ENCODE measurements at regions not wholly inside any gene's neighbourhood (a gene's known extent, or its start where the extent isn't known, plus 50 kb on each side); places are given as distances from the start of the nearest gene placed in this dataset.

DNA sequence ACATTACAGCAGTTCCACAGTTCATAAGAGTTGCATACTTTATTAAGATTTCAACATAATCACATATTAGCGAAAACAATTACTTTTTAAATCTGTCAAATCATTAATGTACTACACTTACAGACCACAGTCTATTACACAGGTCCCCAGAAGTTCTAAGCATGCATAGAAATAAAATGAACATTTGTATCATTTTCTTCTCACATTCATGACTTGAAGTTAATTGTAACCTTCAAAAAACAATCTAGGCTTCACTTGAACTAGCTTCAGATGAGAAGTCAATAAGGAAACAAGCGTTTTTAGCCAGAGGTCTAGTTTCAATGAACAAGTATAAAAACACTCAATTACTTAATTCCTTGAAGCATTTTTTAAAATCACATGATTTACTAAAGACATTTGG is 238.3 kb downstream of the HACE1 start:
- no peak for DNase-seq (ENCODE audit: low read depth in 2 of 3, low spot score in 2 of 3)

DNA sequence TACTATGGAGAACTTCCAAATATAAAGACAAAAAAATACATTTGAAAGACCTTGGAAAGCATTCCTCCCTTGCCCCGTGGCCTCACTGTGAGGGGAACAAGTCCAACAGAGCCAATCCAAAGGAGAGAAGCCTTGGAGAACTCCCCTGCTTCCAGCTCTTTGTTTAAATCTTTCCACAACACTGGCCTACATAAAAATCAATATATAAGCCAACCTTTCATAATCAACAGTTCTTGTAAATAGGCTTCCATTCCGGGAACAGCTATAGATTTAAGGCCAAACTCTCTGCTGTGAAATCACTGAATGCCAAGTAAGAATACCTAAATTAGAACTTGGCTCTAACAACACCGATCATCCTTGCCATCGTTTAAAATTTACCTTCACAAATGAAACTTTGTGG is 242.1 kb downstream of the HACE1 start:
- no peak for DNase-seq (ENCODE audit: low read depth in 2 of 3, low spot score in 2 of 3)

DNA sequence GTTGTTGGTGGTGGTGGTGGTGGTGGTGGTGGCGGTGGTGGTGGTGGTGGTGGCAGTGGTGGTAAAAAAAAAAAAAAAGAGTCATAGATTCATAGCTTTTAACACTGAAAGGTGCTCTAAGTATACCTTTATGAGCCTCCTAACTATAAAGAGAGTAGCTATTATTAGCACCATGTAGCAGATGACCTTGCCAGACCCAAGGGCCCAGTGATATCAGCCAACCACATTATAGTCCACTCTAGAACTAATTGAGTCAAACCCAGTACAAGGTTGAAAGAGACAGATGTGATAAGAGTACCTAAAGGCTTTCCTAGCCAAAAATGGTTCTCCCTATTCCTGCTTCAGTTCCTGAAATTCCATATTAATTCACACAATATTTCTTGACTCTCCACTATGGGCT is 245.3 kb downstream of the HACE1 start:
- DNase-seq (ENCODE audit: low read depth in 2 of 3, low spot score in 2 of 3): no peak

DNA sequence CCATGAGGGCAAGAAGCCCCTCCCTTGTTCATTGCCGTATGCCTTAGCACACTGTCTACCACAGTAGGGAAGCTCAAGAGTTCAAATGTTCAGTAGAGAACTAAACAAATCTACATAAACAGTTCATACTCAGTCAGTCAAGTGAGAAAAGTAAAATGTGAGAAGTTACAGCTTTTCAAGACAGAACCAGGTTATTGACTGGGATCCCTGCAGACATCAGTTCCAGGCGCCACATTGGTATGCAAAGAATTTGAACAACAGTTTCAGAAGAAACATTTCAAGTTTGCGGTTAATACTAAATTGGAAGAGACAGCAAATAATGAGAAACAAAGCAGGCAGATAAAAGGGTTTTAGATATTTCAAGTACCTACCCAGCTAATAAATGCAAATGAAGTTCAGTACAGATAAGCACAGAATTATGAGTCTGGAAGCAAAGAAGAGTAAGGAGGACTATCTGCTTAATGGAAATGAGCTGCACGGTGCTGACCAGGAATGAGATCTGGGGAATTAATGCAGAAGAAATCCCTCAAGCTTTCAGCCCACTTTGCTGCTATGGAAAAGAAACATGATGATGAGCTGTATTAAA is 246.2 kb downstream of the HACE1 start:
- no peak for DNase-seq (ENCODE audit: low read depth in 2 of 3, low spot score in 2 of 3)

DNA sequence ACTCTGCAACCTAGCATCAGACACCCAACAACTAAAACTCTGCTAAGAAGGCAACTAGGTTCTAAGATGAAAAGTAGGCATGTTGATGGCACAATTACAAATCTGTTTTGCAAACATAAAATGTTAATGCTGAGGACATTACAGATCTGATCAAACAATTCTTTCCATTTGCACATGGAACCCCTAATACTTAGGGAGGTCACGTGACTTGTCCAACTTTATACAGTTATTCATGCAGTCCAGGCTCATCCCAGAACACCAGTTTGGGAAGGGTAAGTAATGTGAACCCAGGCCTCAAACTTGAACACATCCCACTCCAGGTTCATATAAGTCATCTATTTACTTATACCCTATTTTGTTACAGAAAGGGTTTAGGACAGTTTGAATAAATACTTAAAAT is 247.2 kb downstream of the HACE1 start:
- DNase-seq (ENCODE audit: low read depth in 2 of 3, low spot score in 2 of 3): no peak

DNA sequence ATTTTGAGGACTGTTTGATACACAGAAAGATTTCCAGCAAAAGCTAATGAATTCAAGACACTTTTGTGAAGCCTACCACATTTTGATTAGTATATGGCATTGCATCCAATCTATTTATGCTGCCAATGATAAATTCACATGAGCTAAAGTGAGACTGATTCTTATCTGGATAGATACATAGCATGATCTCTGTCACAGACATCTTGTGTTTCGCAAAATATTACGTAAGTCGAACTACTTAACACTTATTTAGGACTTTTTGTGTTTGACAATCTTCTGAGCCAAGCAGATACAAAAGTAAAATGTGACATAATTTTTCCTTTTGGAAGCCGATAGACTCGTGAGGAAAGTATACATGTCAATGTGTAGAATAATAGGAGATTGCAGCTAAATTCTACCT is 251.6 kb downstream of the HACE1 start:
- no peak for DNase-seq (ENCODE audit: low read depth in 2 of 3, low spot score in 2 of 3)

DNA sequence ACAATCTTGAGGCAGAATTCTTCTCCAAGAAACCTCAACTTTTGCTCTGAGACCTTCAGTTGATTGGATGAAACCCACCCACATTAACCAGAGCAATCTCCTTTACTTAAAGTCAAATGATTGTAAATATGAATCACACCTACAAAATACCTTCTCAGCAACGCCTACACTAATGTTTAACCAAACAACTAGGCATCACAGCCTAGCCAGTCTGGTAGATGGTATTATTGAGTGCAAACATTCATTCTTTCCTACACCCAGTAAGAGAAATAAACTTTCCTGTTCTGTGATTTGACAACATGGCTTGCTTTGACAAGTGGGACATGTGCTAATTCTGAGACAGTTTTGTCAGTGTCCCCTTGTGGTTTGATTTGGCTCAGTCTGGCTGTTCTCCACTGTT is 252.2 kb downstream of the HACE1 start:
- no peak for DNase-seq (ENCODE audit: low read depth in 2 of 3, low spot score in 2 of 3)

DNA sequence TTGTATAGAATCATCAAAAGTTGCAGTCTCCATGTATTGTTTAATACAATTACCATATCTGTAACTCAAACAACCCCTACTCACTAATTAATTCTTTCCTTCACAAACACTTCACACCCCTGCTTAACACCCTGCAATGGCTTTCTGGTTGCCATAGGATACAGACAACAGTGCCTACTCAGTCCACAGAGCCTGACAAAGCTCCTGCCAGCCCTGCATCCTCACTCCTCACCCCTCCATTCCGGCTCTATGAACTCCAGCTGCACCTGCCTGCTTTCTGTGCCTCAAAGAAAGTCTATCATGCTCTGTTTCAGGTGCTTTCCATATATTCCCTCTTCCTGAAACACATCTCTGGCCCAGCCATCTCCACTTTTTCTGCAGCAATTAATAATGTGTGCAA is 253.4 kb downstream of the HACE1 start:
- DNase-seq (ENCODE audit: low read depth in 2 of 3, low spot score in 2 of 3): no peak

DNA sequence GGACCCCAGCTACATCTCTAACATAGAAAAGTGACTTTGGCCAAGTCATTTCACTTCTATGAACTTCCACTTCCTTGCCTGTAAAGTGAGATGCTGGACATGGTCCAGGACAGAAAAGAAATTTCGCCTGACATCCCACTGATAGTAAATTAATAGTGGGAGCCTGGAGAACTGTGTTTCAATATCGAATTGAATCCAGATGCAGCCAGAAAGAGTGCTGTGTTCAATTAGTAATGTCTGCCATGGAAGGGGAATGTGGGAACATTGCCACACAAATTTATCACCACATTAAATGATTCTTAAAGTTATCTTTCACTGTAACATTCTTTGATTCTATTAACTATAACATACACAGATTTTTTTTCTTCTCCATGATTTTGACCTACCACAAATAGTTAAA is 255.0 kb downstream of the HACE1 start:
- no peak for DNase-seq (ENCODE audit: low read depth in 2 of 3, low spot score in 2 of 3)

DNA sequence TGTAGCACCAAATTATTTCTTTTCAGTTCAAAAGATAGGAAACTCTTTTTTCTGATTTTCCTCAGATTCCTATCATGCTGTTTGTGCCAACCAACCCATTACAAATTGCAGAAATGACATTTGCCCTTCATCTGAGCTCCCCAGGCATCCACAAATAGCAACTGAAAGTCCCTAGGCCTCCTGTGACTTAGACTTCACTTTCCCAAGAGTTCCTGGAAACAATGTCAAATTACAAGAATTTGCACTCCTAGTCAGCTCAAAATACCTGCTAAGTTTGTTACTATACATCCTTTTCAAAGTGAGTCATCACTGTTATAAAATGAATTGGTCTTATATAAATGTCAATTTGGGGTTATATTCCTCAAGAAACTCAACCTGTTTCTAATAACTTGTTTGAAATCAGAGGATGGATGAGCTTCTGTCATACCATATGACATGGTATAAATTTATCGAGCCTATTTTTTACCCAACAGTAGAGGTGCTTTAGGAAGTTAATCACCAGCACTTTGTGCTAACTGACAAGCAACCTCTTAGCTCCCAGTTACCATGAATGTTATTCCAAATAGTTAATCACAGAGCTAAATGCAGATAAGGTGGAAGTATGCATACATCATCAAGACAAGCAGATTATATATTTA is 256.5 kb downstream of the HACE1 start:
- no peak for DNase-seq (ENCODE audit: low read depth in 2 of 3, low spot score in 2 of 3)

DNA sequence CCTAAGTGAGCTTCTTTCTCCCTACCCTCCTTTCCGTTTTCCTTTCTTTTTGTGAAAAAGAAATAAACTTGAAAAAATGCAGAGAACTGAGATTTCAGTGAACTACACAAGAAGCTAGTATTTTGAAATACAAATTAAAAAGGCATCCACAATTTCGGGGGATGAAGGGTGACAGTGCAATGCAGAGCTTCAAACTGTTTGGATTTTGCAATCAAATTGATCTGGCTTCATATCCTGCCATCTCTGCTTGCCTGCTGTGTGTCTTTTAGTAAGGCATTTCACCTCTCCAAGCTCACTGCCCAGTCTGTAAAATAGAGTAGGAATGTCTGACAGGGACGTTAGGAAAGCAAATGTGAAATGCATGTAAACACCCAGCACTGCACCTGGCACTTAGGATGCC is 258.0 kb downstream of the HACE1 start:
- DNase-seq (ENCODE audit: low read depth in 2 of 3, low spot score in 2 of 3): no peak

DNA sequence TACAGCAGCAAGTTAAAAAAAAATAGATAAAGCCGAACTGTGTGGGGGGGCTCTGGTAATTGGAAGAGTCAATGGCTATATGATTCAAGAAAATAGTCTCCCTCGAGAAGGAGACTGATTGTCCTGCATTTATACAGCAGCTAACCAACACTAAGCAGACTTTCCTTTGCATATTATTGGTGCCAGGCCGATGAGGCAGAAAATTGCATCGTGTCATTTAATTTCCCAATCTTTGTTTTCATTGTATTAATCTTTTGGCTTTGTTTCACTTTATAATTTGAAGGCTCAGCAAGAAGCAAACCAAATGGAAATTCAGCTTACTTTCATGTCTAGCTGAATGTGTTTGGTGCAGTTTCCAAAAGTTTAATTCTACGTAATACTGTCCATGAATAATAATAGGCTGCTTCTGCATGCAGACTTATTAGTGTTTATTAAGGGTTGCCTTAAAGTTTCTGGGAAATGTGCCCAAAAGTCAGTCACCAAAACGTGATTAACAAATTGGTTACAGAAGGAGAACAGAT is 258.5 kb downstream of the HACE1 start:
- no peak for DNase-seq (ENCODE audit: low read depth in 2 of 3, low spot score in 2 of 3)

DNA sequence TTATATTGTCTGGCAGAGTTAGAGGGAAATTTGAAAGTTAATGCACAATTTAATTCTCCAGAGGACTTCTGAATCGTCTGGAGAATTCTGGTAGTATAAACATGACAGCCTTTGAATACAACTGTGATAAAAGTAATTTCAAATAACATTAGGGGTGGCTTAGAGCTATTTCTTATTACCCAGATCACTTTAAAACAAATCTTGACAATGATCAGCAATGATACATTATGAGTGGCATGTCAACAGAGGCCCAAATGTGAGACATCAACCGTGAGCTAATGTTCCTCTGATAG is 259.1 kb downstream of the HACE1 start:
- DNase-seq (ENCODE audit: low read depth in 2 of 3, low spot score in 2 of 3): no peak

DNA sequence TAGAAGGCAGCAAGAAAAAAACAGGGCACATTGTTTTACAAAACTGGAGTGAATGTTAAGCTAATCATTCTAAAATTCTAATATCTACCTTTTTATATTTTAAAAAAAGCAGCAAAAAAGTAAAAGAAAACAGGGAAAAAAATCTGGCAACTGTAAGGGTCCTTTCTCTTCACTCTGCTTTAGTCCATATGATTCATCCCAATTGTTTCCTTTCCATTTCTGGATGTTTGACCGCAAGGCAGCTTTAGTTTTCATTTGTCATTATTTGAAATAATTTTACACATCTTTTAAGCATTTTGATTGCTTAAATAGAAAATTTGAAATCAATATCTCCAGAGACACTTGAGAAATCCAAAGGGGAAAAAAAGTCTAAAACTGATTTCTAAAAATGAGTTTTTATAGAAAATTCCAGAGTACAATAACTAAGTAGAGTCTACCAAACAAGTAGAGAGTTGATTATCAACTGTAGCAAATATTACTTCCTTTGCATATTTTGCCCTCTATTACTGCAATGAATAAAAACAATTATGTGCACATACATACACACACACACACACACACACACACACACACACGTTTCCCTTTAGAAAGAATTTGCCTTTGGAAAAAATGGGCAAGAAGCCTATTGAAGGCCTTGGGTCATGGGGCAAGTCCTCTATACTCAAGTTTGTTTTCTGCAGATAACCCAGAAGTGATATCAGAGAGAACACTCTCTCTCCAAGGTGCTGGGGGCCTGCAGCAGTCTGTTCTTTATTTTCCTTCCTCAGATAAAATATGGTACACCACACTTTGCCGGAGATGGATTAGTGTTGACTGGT is 259.7 kb downstream of the HACE1 start:
- no peak for DNase-seq (ENCODE audit: low read depth in 2 of 3, low spot score in 2 of 3)

DNA sequence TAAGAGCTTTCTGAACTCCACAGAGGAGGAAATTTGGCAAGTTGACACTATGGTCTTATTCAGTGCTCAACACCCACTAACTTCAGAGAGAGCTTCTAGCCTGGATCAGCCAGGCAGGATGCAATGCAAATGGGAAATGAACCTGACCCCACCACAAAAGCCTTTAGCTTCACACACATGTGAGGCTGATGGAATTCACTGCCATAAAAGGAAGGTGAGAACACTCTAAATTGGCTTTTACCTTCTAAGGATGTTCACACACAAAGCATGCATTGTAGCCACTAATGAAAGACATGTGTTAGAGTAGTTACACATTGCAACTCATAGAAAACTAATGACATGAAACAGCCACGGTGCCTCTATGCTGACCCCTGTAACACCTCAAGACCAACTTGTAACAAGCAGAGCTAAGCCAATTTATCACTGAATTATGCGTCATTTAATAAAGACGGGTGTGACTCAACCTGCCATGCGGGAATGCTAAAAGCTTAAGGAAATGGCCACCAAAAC is 262.1 kb downstream of the HACE1 start:
- no peak for DNase-seq (ENCODE audit: low read depth in 2 of 3, low spot score in 2 of 3)

DNA sequence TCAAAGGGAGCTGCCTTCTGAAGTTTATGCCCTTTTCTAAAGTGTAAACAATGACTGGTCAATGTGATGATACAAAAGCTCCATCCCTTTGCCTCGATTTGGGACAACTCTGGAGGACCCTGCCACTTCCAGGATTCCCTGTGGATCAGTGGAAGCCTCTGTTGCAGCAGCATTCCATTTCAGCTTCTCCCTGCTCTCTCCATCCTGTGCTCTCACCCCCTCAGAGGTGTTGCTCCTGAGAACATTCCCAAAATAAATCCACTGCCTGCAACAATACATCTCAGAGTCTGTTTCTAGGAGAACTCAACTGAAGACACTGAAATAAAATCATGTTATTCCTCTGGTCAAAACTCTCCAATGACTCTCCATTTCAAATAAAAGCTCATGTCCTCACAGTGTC is 263.6 kb downstream of the HACE1 start:
- DNase-seq (ENCODE audit: low read depth in 2 of 3, low spot score in 2 of 3): no peak

DNA sequence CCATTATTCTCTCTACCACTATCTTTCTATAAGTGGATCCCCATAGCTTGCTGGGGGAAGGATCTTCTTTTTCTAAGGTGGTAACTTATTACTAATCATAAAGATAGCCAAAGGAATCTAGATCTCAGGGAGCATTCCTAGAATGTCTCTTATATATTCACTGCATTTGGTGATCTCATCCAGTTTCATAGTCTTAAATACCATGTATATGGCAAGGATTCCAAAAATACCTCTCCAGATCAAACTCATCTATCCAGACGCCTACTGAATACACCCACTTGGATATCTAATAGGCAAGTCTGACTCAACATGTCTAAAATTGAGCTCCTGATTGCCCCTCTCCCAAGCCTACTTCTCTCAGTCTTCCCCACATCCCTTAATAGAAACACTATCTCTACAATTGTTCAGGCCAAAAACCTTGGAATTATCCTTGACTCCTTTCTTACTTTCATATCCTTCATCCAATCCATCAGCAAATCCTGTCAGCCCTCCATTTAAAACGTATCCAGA is 264.4 kb downstream of the HACE1 start:
- DNase-seq (ENCODE audit: low read depth in 2 of 3, low spot score in 2 of 3): no peak

DNA sequence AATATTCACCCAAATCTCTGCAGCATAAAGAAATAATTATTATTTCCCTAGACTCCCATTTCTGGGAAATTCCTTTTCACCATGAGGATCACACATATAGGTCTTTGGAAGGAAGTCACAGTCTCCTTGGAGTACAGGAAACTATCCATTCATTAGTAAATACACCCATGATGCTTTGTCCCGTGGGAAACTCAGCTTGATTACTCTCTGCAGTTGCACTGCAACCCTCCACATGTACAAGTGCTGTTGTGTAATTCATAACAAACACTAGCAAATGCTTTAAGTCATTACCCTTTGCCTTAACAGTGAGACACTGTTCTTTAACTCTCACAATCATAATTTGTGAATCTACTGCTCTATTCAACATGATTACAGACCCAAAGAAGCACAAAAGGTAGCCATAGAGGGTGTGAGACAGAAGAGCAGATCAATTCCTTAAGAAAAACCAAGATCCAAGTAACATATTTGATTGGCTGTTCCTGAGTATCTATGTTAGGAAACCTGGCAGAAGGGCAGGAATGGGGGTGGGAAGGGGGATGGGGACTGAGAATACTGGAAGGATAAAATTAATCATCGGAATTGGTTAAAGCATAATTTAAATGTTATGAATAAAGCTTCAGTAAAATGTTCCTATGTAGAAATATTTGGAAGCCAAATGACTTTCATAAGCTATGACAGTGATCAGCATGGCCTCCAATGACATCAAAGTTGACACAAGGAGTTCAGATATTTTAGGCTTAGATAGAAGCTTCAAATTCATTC is 268.0 kb downstream of the HACE1 start:
- no peak for DNase-seq (ENCODE audit: low read depth in 2 of 3, low spot score in 2 of 3)

DNA sequence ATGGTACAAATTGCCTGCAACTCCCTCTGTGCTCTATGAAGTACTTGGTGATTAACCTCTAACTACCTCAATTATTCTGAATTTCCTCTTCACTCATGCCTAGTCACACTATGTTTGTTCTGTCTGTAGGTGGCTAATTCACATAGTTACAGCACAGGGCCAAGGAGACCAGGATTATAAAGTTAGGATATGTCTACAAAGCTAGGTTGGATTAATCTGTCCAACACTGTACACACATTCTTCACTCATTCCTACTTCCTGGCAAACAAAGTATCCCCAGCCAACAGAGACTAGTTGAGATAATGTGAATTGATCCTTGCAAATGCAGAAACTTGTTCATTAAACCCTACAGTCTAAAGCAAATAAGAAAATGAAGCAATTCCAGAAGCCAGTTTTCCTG is 269.8 kb downstream of the HACE1 start:
- DNase-seq (ENCODE audit: low read depth in 2 of 3, low spot score in 2 of 3): no peak

DNA sequence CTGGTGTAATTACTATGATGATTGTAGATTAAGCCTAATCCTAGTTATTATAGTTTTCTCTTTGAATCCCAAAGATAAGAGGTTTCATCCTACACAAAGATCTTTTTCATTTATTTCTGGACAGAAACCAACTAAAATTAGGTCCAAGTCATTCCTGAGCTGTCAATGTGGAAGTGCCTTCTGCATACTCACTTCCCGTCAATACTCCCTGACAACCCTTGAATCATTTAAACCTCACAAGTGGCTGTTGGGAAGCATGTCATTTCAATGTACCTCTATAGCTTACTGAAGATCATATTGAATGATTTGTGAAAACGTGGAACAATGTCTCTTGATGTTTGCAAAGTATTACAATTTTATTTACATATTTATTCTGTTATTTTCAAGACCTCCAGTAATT is 274.1 kb downstream of the HACE1 start:
- DNase-seq (ENCODE audit: low read depth in 2 of 3, low spot score in 2 of 3): no peak

DNA sequence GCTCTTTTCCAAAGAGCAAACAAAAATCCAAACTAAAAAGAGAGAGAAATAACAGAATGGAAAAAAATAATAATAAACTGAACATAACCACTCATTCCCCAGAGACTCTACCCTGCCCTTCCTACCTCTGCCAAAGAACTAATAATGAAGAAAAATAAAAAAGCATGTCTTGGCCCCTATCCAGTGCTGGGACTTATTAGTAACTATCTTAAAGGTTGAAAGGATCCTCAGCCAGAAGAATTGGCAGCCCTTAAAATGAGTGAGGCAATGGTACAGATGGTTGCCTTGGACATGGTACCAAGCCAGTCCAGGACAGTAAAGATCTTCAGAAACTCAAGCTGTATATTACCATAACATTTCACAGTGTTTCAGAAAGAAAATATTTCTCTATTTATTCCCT is 279.3 kb downstream of the HACE1 start:
- no peak for DNase-seq (ENCODE audit: low read depth in 2 of 3, low spot score in 2 of 3)

All from activated CD8-positive, alpha-beta memory T cell treated with anti-CD3 and anti-CD28 coated beads for 48 hours (primary cell).